A549 (cell line): ENCODE measurements at regions not wholly inside any gene's neighbourhood (a gene's known extent, or its start where the extent isn't known, plus 50 kb on each side); places are given as distances from the start of the nearest gene placed in this dataset.

Experiments used
- ATAC-seq, 2 experiments: fragments of 200-7000 bp in 1 of 2; fragments of >200 bp in 1 of 2; cut with Nextera tagmentation in 1 of 2; cut with Tn5 transposase in 1 of 2; 3 replicates each; pipeline versions ENCODE4 v1.8.0 to v1.9.1; 2018 to 2020; ENCODE audit warnings: mild to moderate bottlenecking in 1 of 2, moderate library complexity in 1 of 2
- CTCF ChIA-PET: fragments of 300-600 bp; sonication (Branson Sonifier 250); formaldehyde crosslinking; extraction: SDS; loops from one replicate; lab custom pipeline; 2021; ENCODE audit warnings: antibody characterized with exemption, inconsistent platforms; lab: Yijun Ruan, JAX
- POLR2A ChIA-PET: fragments of 350-600 bp; formaldehyde crosslinking; extraction: SDS; loops from one replicate; lab custom pipeline; 2021; ENCODE audit warnings: antibody characterized with exemption, inconsistent platforms; lab: Yijun Ruan, JAX
- DNase-seq, 2 experiments: peaks; one replicate each; pipeline versions ENCODE4 v3.0.0 to v3.0.0-alpha.2; 2011 to 2016; ENCODE audit warnings: low read depth in 1 of 2, low spot score in 1 of 2
- FAIRE-seq: peaks from 2 replicates; lab custom pipeline; 2011; peaks lifted over from hg19 to GRCh38; lab: Jason Lieb, UNC
- H3K27ac ChIP-seq, 2 experiments: fragments of >200 bp; sonication (Bioruptor Twin); formaldehyde crosslinking; 3 replicates each; pipeline ENCODE4 v1.5.1; 2016 to 2017
- H3K4me1 ChIP-seq: fragments of >200 bp; sonication (Bioruptor Twin); formaldehyde crosslinking; 3 replicates; pipeline ENCODE4 v1.6.1; 2016
- H3K4me2 ChIP-seq: fragments of >200 bp; sonication (Bioruptor Twin); formaldehyde crosslinking; 3 replicates; pipeline ENCODE4 v1.6.1; 2016
- H3K4me3 ChIP-seq: fragments of >200 bp; sonication (Bioruptor Twin); formaldehyde crosslinking; 3 replicates; pipeline ENCODE4 v1.5.1; 2016
- H3K9me3 ChIP-seq: fragments of >200 bp; sonication (Bioruptor Twin); formaldehyde crosslinking; 3 replicates; pipeline ENCODE4 v1.6.1; 2016
- BHLHE40 ChIP-seq: IDR thresholded peaks from 2 replicates; pipeline ENCODE4 v1.6.1; 2012; ENCODE audit warnings: low read depth, low read length, inconsistent platforms
- CBX2 ChIP-seq: fragments of 200-600 bp; sonication (generic); IDR thresholded peaks from 2 replicates; pipeline ENCODE4 v1.6.1; 2016; ENCODE audit warnings: low read depth, mild to moderate bottlenecking, borderline replicate concordance
- CHD4 ChIP-seq: fragments of 200-600 bp; sonication (generic); IDR thresholded peaks from 2 replicates; pipeline ENCODE4 v1.6.1; 2016; ENCODE audit warnings: antibody characterized with exemption, mild to moderate bottlenecking, borderline replicate concordance
- CTCF ChIP-seq: fragments of >200 bp; sonication (Bioruptor Twin); formaldehyde crosslinking; IDR thresholded peaks from 3 replicates; pipeline ENCODE4 v1.5.1; 2016
- E2F6 ChIP-seq: IDR thresholded peaks from 2 replicates; pipeline ENCODE4 v1.6.1; 2012; ENCODE audit warnings: low read depth, borderline replicate concordance
- EHMT2 ChIP-seq: fragments of 200-600 bp; sonication (generic); IDR thresholded peaks from 2 replicates; pipeline ENCODE4 v1.6.1; 2016; ENCODE audit warnings: antibody characterized with exemption, low read depth, mild to moderate bottlenecking, moderate library complexity
- FOSB ChIP-seq: fragments of 250-450 bp; sonication (Bioruptor Pico); IDR thresholded peaks from 2 replicates; pipeline ENCODE4 v1.5.0; 2020; ENCODE audit warnings: mild to moderate bottlenecking, moderate library complexity
- FOSL2 ChIP-seq, 2 experiments: fragments of 450-650 bp in 1 of 2; fragments of >200 bp in 1 of 2; sonication (Bioruptor Twin) in 1 of 2; formaldehyde crosslinking; IDR thresholded peaks; 2 replicates each; pipeline versions ENCODE4 v1.5.0 to v1.6.1; 2016 to 2020; ENCODE audit warnings: mild to moderate bottlenecking in 1 of 2, moderate library complexity in 1 of 2
- GATA3 ChIP-seq: IDR thresholded peaks from 2 replicates; pipeline ENCODE4 v1.6.1; 2012; ENCODE audit warnings: borderline replicate concordance
- KDM1A ChIP-seq: fragments of 200-600 bp; sonication (generic); IDR thresholded peaks from 2 replicates; pipeline ENCODE4 v1.6.1; 2016; ENCODE audit warnings: low read depth, mild to moderate bottlenecking
- KDM5A ChIP-seq: fragments of 200-600 bp; sonication (generic); IDR thresholded peaks from 2 replicates; pipeline ENCODE4 v1.6.1; 2016; ENCODE audit warnings: antibody characterized with exemption, mild to moderate bottlenecking
- MAFK ChIP-seq: fragments of 450-650 bp; IDR thresholded peaks from 2 replicates; pipeline ENCODE4 v1.6.1; 2014; ENCODE audit not compliant: partially characterized antibody
- NPAS2 ChIP-seq: fragments of 250-450 bp; sonication (Bioruptor Pico); IDR thresholded peaks from 2 replicates; pipeline ENCODE4 v1.8.0; 2022; ENCODE audit warnings: mild to moderate bottlenecking, moderate library complexity, borderline replicate concordance
- POLR2AphosphoS2 ChIP-seq: conservative IDR thresholded peaks from 2 replicates; pipeline ENCODE4 v1.6.1; 2012; ENCODE audit warnings: low read length, improper control_type of control experiment, inconsistent platforms
- RAD21 ChIP-seq, 2 experiments: fragments of >200 bp in 1 of 2; sonication (Bioruptor Twin) in 1 of 2; formaldehyde crosslinking in 1 of 2; IDR thresholded peaks in 1 of 2; conservative IDR thresholded peaks in 1 of 2; 2 replicates in 1 of 2; 3 replicates in 1 of 2; pipeline ENCODE4 v1.6.1; 2012 to 2018; ENCODE audit warnings: inconsistent platforms in 1 of 2
- RFX5 ChIP-seq: fragments of 450-650 bp; IDR thresholded peaks from 2 replicates; pipeline ENCODE4 v1.7.1; 2014; ENCODE audit warnings: antibody characterized with exemption, mild to moderate bottlenecking, moderate library complexity
- SMC3 ChIP-seq: fragments of >200 bp; sonication (Bioruptor Twin); formaldehyde crosslinking; IDR thresholded peaks from 3 replicates; pipeline ENCODE4 v1.6.1; 2018; ENCODE audit warnings: inconsistent platforms
- TFCP2L1 ChIP-seq: fragments of 250-450 bp; sonication (Bioruptor Pico); IDR thresholded peaks from 2 replicates; pipeline ENCODE4 v1.5.0; 2021; ENCODE audit warnings: mild to moderate bottlenecking
- TP53 ChIP-seq: fragments of 250-450 bp; sonication (Bioruptor Pico); IDR thresholded peaks from 2 replicates; pipeline ENCODE4 v1.5.0; 2021; ENCODE audit warnings: mild to moderate bottlenecking, moderate library complexity
- ZC3H11A ChIP-seq: fragments of 450-650 bp; IDR thresholded peaks from 2 replicates; pipeline ENCODE4 v1.6.1; 2014; ENCODE audit warnings: antibody characterized with exemption, mild to moderate bottlenecking
- WGBS: methylation state at CpG from one replicate; pipeline ENCODE4 v1.1.6; 2017; ENCODE audit errors: missing lambda C conversion rate; 5-methylcytosine and 5-hydroxymethylcytosine counted together
- TF ChIP-seq, protein P1 (sequence below): fragments of >200 bp; sonication (Bioruptor Twin); formaldehyde crosslinking; IDR thresholded peaks from 2 replicates; pipeline ENCODE4 v1.6.1; 2016
- TF ChIP-seq, protein P2 (sequence below): fragments of 250-450 bp; sonication (Bioruptor Pico); IDR thresholded peaks from 2 replicates; pipeline ENCODE4 v1.5.0; 2021; ENCODE audit warnings: mild to moderate bottlenecking, moderate library complexity, borderline replicate concordance
- TF ChIP-seq, protein P3 (sequence below): fragments of 150-350 bp; IDR thresholded peaks from 2 replicates; pipeline ENCODE4 v1.6.1; 2014; ENCODE audit warnings: low read depth, mild to moderate bottlenecking, low read length
- TF ChIP-seq, protein P4 (sequence below): IDR thresholded peaks from 2 replicates; pipeline ENCODE4 v1.6.1; 2012

GRCh38 chr13:44155422-44156293 is 218.0 kb upstream of the SERP2 start:
- no peak for DNase-seq
- Histone ChIP-seq H3K4me1 (peaks cover 26% of the 10 kb centered on the region), H3K9me3 (peaks cover 11% of the 10 kb centered on the region; the same call in 1 of the 3 replicates)
- ChIA-PET CTCF (interaction anchor here (1.0 to 1.4 kb wide), 2 partner anchors 18 to 247 kb away, joined by 3 read pairs; no protein-coding TSS in a partner anchor), POLR2A (no interaction called here)
- FAIRE-seq: no peak
- no peak for ATAC-seq
- WGBS: 80% methylated on average over 14 of the region's 14 CpGs
- TF ChIP-seq RAD21 (conservative IDR thresholded peaks at IDR 0.05 in 1 of 2, IDR thresholded peaks at IDR 0.05 in 1 of 2) (no peak), CTCF (no peak), ZC3H11A (no peak), MAFK (peak; percentile 44), POLR2AphosphoS2 (no peak), FOSB (CRISPR knock-in tag) (no peak)
- TF ChIP-seq, protein P1, sequence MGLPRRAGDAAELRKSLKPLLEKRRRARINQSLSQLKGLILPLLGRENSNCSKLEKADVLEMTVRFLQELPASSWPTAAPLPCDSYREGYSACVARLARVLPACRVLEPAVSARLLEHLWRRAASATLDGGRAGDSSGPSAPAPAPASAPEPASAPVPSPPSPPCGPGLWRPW: no peak
- TF ChIP-seq, protein P2, sequence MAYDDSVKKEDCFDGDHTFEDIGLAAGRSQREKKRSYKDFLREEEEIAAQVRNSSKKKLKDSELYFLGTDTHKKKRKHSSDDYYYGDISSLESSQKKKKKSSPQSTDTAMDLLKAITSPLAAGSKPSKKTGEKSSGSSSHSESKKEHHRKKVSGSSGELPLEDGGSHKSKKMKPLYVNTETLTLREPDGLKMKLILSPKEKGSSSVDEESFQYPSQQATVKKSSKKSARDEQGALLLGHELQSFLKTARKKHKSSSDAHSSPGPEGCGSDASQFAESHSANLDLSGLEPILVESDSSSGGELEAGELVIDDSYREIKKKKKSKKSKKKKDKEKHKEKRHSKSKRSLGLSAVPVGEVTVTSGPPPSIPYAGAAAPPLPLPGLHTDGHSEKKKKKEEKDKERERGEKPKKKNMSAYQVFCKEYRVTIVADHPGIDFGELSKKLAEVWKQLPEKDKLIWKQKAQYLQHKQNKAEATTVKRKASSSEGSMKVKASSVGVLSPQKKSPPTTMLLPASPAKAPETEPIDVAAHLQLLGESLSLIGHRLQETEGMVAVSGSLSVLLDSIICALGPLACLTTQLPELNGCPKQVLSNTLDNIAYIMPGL (CRISPR knock-in tag): no peak
- TF ChIP-seq, protein P3, sequence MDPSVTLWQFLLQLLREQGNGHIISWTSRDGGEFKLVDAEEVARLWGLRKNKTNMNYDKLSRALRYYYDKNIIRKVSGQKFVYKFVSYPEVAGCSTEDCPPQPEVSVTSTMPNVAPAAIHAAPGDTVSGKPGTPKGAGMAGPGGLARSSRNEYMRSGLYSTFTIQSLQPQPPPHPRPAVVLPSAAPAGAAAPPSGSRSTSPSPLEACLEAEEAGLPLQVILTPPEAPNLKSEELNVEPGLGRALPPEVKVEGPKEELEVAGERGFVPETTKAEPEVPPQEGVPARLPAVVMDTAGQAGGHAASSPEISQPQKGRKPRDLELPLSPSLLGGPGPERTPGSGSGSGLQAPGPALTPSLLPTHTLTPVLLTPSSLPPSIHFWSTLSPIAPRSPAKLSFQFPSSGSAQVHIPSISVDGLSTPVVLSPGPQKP: no peak
- TF ChIP-seq, all 56 proteins: peak for 1
- Histone ChIP-seq H3K4me2 (no peak overlapping the region), H3K4me3 (no peak overlapping the region), H3K27ac (peak overlapping the region in 1 of 2 experiments; percentile 96; a peak in 5 of 6 replicates)

- H3K4me3 ChIP-seq: no peak overlapping the region
- peak overlapping the region in 1 of 2 experiments; percentile 96; a peak in 4 of 6 replicates for H3K27ac ChIP-seq
- H3K4me1 ChIP-seq: peaks cover 30% of the 10 kb centered on the region
- ATAC-seq: no peak
- 86% methylated on average over 4 of the region's 4 CpGs for WGBS
- CTCF ChIA-PET: interaction anchor here (1.0 to 1.4 kb wide), 2 partner anchors 18 to 248 kb away, joined by 3 read pairs; no protein-coding TSS in a partner anchor
- DNase-seq: no peak
- FAIRE-seq: no peak
- no peak overlapping the region for H3K4me2 ChIP-seq
- peaks cover 11% of the 10 kb centered on the region; the same call in 1 of the 3 replicates for H3K9me3 ChIP-seq
- POLR2A ChIA-PET: no interaction called here
- TF ChIP-seq, protein P2 (CRISPR knock-in tag): no peak
- TF ChIP-seq CBX2 (no peak), ZC3H11A (no peak), CHD4 (no peak), SMC3 (no peak), KDM1A (no peak), MAFK (no peak), GATA3 (no peak), TFCP2L1 (CRISPR knock-in tag) (no peak), KDM5A (no peak), BHLHE40 (no peak), EHMT2 (no peak), E2F6 (no peak), FOSL2 (IDR thresholded peaks at IDR 0.05) (no peak), FOSL2 (CRISPR knock-in tag; IDR thresholded peaks at IDR 0.05) (no peak), CTCF (no peak), TP53 (no peak), NPAS2 (CRISPR knock-in tag) (no peak), RFX5 (no peak)
- TF ChIP-seq, protein P4, sequence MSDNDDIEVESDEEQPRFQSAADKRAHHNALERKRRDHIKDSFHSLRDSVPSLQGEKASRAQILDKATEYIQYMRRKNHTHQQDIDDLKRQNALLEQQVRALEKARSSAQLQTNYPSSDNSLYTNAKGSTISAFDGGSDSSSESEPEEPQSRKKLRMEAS: no peak
These were observed 217.3 kb upstream of the SERP2 start for GRCh38 chr13:44156294-44156658.
